Endothelial cell of umbilical vein (primary cell): ENCODE measurements at regions not wholly inside any gene's neighbourhood (a gene's known extent, or its start where the extent isn't known, plus 50 kb on each side); places are given as distances from the start of the nearest gene placed in this dataset.

ENCODE experiments used
- BruUV-seq: library from RNA; stranded (reverse); fragments of 400-500 nt; replicated peaks from 2 replicates; lab custom pipeline; 2021; lab: Mats Ljungman, UMichigan
- CTCF ChIA-PET: fragments of 300-600, 350-600 bp; sonication (Branson Sonifier 250); formaldehyde crosslinking; loops from one replicate; lab custom pipeline; 2021; ENCODE audit warnings: antibody characterized with exemption, inconsistent platforms; lab: Charles Lee
- POLR2A ChIA-PET: fragments of 300-600, 350-600 bp; sonication (Branson Sonifier 250); formaldehyde crosslinking; loops from one replicate; lab custom pipeline; 2021; ENCODE audit warnings: antibody characterized with exemption, inconsistent platforms; lab: Charles Lee
- DNase-seq: peaks from one replicate; pipeline ENCODE4 v3.0.0-alpha.2; 2011; ENCODE audit warnings: low read depth, low spot score
- FAIRE-seq: peaks from 2 replicates; lab custom pipeline; 2011; peaks lifted over from hg19 to GRCh38; lab: Jason Lieb, UNC
- H2AFZ ChIP-seq: 2 replicates; pipeline ENCODE4 v1.6.0; 2012; ENCODE audit warnings: low read depth, low read length, control low read depth, inconsistent platforms
- H3K27ac ChIP-seq: 2 replicates; pipeline ENCODE4 v1.5.1; 2011; ENCODE audit warnings: low read depth, mild to moderate bottlenecking, control low read depth, low read length, moderate library complexity; ENCODE audit not compliant: insufficient read depth
- H3K27me3 ChIP-seq, 2 experiments: 2 replicates each; pipeline versions ENCODE4 v1.6.0 to v1.6.1; 2011; ENCODE audit warnings: low read length in 2 of 2, mixed read lengths in 1 of 2; ENCODE audit not compliant: control insufficient read depth in 2 of 2, insufficient read depth in 2 of 2
- H3K36me3 ChIP-seq, 2 experiments: 2 replicates in 1 of 2; 3 replicates in 1 of 2; pipeline ENCODE4 v1.5.1; 2011; ENCODE audit warnings: low read length in 2 of 2, mild to moderate bottlenecking in 1 of 2, moderate library complexity in 1 of 2; ENCODE audit not compliant: control insufficient read depth in 2 of 2, insufficient read depth in 2 of 2; ENCODE audit errors: extremely low read depth in 1 of 2
- H3K4me1 ChIP-seq: 3 replicates; pipeline ENCODE4 v1.5.1; 2011; ENCODE audit warnings: mild to moderate bottlenecking, low read length; ENCODE audit not compliant: control insufficient read depth, insufficient read depth; ENCODE audit errors: extremely low read depth
- H3K4me2 ChIP-seq: 2 replicates; pipeline ENCODE4 v1.6.1; 2011; ENCODE audit warnings: low read length, control low read depth, mixed read lengths; ENCODE audit not compliant: insufficient read depth
- H3K4me3 ChIP-seq, 3 experiments: fragments of 200-600 bp in 1 of 3; sonication (generic), shearing (Covaris generic) in 1 of 3; replicated peaks in 1 of 3; 2 replicates each; pipeline ENCODE4 v1.5.1; 2011 to 2016; ENCODE audit warnings: control low read depth in 3 of 3, low read length in 3 of 3, mild to moderate bottlenecking in 2 of 3, inconsistent platforms in 1 of 3, low read depth in 1 of 3, moderate library complexity in 1 of 3; ENCODE audit not compliant: insufficient read depth in 1 of 3
- H3K79me2 ChIP-seq: 2 replicates; pipeline ENCODE4 v1.6.0; 2012; ENCODE audit warnings: low read length, inconsistent platforms; ENCODE audit not compliant: control insufficient read depth, insufficient read depth
- H3K9ac ChIP-seq: replicated peaks from 2 replicates; pipeline ENCODE3; 2011; ENCODE audit warnings: low read length, control low read depth; ENCODE audit not compliant: insufficient read depth; ENCODE audit errors: extremely low read depth
- H3K9me1 ChIP-seq: replicated peaks from 3 replicates; pipeline ENCODE4 v1.6.0; 2011; ENCODE audit warnings: mild to moderate bottlenecking, low read length; ENCODE audit not compliant: control insufficient read depth, insufficient read depth; ENCODE audit errors: extremely low read depth
- H3K9me3 ChIP-seq: replicated peaks from 2 replicates; pipeline ENCODE4 v1.5.1; 2012; ENCODE audit warnings: low read length, inconsistent platforms; ENCODE audit not compliant: control insufficient read depth, insufficient read depth
- H4K20me1 ChIP-seq: replicated peaks from 2 replicates; pipeline ENCODE3; 2011; ENCODE audit warnings: mild to moderate bottlenecking, low read length; ENCODE audit not compliant: control insufficient read depth, insufficient read depth; ENCODE audit errors: extremely low read depth
- EZH2 ChIP-seq: IDR thresholded peaks from 2 replicates; pipeline ENCODE4 v1.6.1; 2012; ENCODE audit warnings: borderline replicate concordance, low read depth, mild to moderate bottlenecking, moderate library complexity, low read length, inconsistent platforms; ENCODE audit not compliant: severe bottlenecking
- FOS ChIP-seq: IDR thresholded peaks from 2 replicates; pipeline ENCODE4 v1.6.1; 2011; ENCODE audit warnings: mild to moderate bottlenecking, low read length, moderate library complexity, borderline replicate concordance; ENCODE audit not compliant: insufficient read depth
- GATA2 ChIP-seq: IDR thresholded peaks from 2 replicates; pipeline ENCODE4 v1.7.0; 2011; ENCODE audit warnings: low read depth, mild to moderate bottlenecking, moderate library complexity, mixed read lengths, low read length; ENCODE audit not compliant: insufficient read length, insufficient read depth
- JUN ChIP-seq: IDR thresholded peaks from 2 replicates; pipeline ENCODE4 v1.6.1; 2011; ENCODE audit warnings: borderline replicate concordance, low read depth; ENCODE audit not compliant: insufficient read length, insufficient read depth
- MYC ChIP-seq: IDR thresholded peaks from one replicate; pipeline ENCODE4 v1.6.1; 2011; ENCODE audit warnings: mild to moderate bottlenecking, low read depth, low read length
- POLR2A ChIP-seq: IDR thresholded peaks from 2 replicates; pipeline ENCODE4 v1.6.1; 2012; ENCODE audit warnings: low read depth, mild to moderate bottlenecking, control low read depth, low read length
- POLR2AphosphoS5 ChIP-seq: IDR thresholded peaks from 2 replicates; pipeline ENCODE4 v1.6.1; 2012; ENCODE audit warnings: low read depth, mild to moderate bottlenecking, control low read depth, low read length, moderate library complexity; ENCODE audit not compliant: insufficient read depth
- dilution Hi-C: fragments of 300-500 bp; cut with MboI; formaldehyde crosslinking; loops from one replicate; pipeline ENCODE4 v1.15.0; 2019; ENCODE audit warnings: low sequenced_read_pairs; ENCODE audit not compliant: extremely low pct_ligation_motif_present
- intact Hi-C: fragments of 100-400 bp; cut with micrococcal nuclease; formaldehyde crosslinking; loops from one replicate; pipeline ENCODE4 v1.10.0; 2022
- TF ChIP-seq, protein P1 (sequence below), 2 donors: IDR thresholded peaks; 1 replicate in 1 of 2; 2 replicates in 1 of 2; pipeline ENCODE4 v1.5.1; 2011; ENCODE audit warnings: low read length in 2 of 2, mild to moderate bottlenecking in 2 of 2, moderate library complexity in 2 of 2, control low read depth in 1 of 2, inconsistent platforms in 1 of 2, low read depth in 1 of 2; ENCODE audit not compliant: insufficient read depth in 1 of 2; ENCODE audit errors: extremely low read depth in 1 of 2
- TF ChIP-seq, protein P2 (sequence below): IDR thresholded peaks from 2 replicates; pipeline ENCODE4 v1.6.1; 2011; ENCODE audit not compliant: insufficient read depth, insufficient read length

DNA sequence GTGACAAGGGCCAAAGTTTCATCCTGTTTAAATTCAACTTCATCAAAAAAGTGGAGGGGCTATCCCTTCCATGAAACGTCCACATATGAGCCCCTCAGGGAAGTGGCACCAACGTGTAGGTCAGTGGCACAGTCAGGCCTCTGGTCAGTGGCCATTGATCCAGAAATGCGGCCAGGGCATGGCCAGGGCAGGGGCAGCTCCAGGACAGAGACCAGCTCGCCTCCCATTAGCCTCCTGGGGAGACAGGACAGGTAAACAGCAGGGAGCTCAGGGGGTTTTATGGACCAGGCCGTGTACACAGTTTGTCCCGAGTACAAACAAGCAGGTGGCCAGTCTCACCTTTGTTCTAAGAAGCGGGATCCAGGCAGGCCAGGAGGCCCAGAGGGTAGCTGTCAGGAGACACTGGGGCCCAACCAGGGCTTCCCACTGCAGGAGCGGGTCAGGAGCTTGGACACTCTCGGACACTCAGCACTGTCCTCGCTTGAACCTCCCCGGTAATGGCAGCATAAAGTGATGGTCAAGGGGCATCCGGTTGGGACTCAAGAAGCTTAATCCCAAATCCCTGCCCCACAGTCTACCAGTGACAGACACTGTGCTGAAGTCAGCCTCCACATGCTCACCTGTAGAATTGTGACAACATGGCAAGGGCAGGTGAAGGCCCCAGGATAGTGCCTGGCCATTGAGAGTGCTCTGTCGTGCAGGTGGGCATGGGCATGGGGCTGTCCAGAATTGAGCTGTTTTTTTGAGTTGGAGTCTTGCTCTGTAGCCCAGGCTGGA, 144.1 kb upstream of the ERRFI1 start:
- H3K79me2 ChIP-seq = no peaks in the 10 kb centered on the region
- H3K4me2 ChIP-seq = no peak overlapping the region
- no peak overlapping the region for H3K4me3 ChIP-seq
- H2AFZ ChIP-seq = no peak overlapping the region
- ChIA-PET CTCF (no interaction called here), POLR2A (no interaction called here)
- no TSS peak for BruUV-seq
- FAIRE-seq (no peak), DNase-seq (no peak)
- no peaks in the 10 kb centered on the region for H3K36me3 ChIP-seq
- no peaks in the 10 kb centered on the region for H3K9me3 ChIP-seq
- TF ChIP-seq MYC (no peak), POLR2A (no peak), EZH2 (no peak), GATA2 (no peak), FOS (no peak), JUN (no peak), POLR2AphosphoS5 (no peak)
- TF ChIP-seq, protein P1, sequence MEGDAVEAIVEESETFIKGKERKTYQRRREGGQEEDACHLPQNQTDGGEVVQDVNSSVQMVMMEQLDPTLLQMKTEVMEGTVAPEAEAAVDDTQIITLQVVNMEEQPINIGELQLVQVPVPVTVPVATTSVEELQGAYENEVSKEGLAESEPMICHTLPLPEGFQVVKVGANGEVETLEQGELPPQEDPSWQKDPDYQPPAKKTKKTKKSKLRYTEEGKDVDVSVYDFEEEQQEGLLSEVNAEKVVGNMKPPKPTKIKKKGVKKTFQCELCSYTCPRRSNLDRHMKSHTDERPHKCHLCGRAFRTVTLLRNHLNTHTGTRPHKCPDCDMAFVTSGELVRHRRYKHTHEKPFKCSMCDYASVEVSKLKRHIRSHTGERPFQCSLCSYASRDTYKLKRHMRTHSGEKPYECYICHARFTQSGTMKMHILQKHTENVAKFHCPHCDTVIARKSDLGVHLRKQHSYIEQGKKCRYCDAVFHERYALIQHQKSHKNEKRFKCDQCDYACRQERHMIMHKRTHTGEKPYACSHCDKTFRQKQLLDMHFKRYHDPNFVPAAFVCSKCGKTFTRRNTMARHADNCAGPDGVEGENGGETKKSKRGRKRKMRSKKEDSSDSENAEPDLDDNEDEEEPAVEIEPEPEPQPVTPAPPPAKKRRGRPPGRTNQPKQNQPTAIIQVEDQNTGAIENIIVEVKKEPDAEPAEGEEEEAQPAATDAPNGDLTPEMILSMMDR (IDR thresholded peaks at IDR 0.05; ENCODE audit: extremely low read depth in 1 of 2, insufficient read depth in 1 of 2, low read depth in 1 of 2, low read length in 2 of 2) = no peak
- TF ChIP-seq, protein P2, sequence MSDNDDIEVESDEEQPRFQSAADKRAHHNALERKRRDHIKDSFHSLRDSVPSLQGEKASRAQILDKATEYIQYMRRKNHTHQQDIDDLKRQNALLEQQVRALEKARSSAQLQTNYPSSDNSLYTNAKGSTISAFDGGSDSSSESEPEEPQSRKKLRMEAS = no peak
- H3K9ac ChIP-seq = no peak overlapping the region
- H3K27me3 ChIP-seq = no peaks in the 10 kb centered on the region
- peaks cover 10% of the 10 kb centered on the region for H3K4me1 ChIP-seq
- dilution Hi-C loops = no loop called here
- H3K27ac ChIP-seq = no peak overlapping the region
- intact Hi-C loops = no loop called here
- no peaks in the 10 kb centered on the region for H4K20me1 ChIP-seq
- no peaks in the 10 kb centered on the region for H3K9me1 ChIP-seq
